BLaER1 treated with 17β-estradiol and CSF1 and Interleukin-3, amounts not matched to agents 10 nM and 100 nM (cell line): ENCODE measurements at regions not wholly inside any gene's neighbourhood (a gene's known extent, or its start where the extent isn't known, plus 50 kb on each side); places are given as distances from the start of the nearest gene placed in this dataset.
"Not testable (repeated sequence)": the region's sequence is repeated elsewhere in the genome, so short reads cannot be mapped to it uniquely, and the experiment has no call there.

Experiments used
- H3K27ac ChIP-seq, 11 experiments: shearing (Covaris generic); formaldehyde crosslinking; 2 replicates each; pipeline ENCODE4 v1.8.1; 2022
- H3K27me3 ChIP-seq, 11 experiments: shearing (Covaris generic); formaldehyde crosslinking; 2 replicates each; pipeline ENCODE4 v1.8.1; 2022
- H3K36me3 ChIP-seq, 11 experiments: shearing (Covaris generic); formaldehyde crosslinking; 2 replicates each; pipeline ENCODE4 v1.8.1; 2022
- H3K4me1 ChIP-seq, 10 experiments: shearing (Covaris generic); formaldehyde crosslinking; 2 replicates each; pipeline ENCODE4 v1.8.1; 2022
- H3K4me2 ChIP-seq, 11 experiments: shearing (Covaris generic); formaldehyde crosslinking; 2 replicates each; pipeline ENCODE4 v1.8.1; 2022
- H3K4me3 ChIP-seq, 10 experiments: shearing (Covaris generic); formaldehyde crosslinking; 2 replicates each; pipeline ENCODE4 v1.8.1; 2022
- H3K9ac ChIP-seq, 11 experiments: shearing (Covaris generic); formaldehyde crosslinking; 2 replicates each; pipeline ENCODE4 v1.8.1; 2022
- H3K9me3 ChIP-seq, 11 experiments: shearing (Covaris generic); formaldehyde crosslinking; replicated peaks in 1 of 11; 2 replicates each; pipeline ENCODE4 v1.8.1; 2022
- H4K20me1 ChIP-seq, 11 experiments: shearing (Covaris generic); formaldehyde crosslinking; 2 replicates each; pipeline ENCODE4 v1.8.1; 2022
- Cebpa-rat ChIP-seq, 11 experiments: shearing (Covaris generic); IDR thresholded peaks; 2 replicates each; pipeline ENCODE4 v1.8.1; 2022

GRCh38 chr10:6788731-6789130 is 208.7 kb upstream of the PRKCQ start:
- no peak for TF ChIP-seq Cebpa-rat (IDR thresholded peaks at IDR 0.05)
- Histone ChIP-seq H3K27me3 (no peaks in the 10 kb centered on the region), H3K9ac (no peak overlapping the region), H3K36me3 (no peaks in the 10 kb centered on the region), H3K9me3 (no peaks in the 10 kb centered on the region), H3K4me2 (no peak overlapping the region), H3K4me3 (no peak overlapping the region), H3K27ac (no peak overlapping the region), H4K20me1 (no peaks in the 10 kb centered on the region), H3K4me1 (no peaks in the 10 kb centered on the region)

DNA sequence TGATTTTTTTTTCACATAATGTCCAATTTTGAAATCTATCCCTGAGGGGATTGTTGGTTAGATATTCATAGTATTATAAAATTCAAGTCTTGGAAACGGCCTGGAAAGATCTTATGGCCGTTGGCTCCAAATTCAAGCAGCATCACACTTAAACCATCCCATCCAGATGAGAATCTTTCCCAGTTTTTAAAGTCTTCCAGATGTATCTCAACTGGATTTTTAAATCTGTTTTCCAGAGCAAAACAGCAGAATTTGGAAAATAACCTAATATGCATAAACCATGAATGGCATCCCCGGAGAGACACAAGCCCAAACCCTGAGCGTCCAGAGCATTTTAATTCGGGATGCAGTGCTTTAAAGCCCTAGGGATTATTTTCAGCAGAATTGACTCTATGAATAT is 208.2 kb upstream of the PRKCQ start:
- no peaks in the 10 kb centered on the region for H4K20me1 ChIP-seq
- H3K27ac ChIP-seq, result no peak overlapping the region
- no peaks in the 10 kb centered on the region for H3K4me1 ChIP-seq
- 0 out of 22 replicates have a peak, but pooled peaks cover 0 to 3% (median 0%) of the 10 kb centered on the region in 11 experiments for H3K9me3 ChIP-seq
- H3K36me3 ChIP-seq, result no peaks in the 10 kb centered on the region
- no peaks in the 10 kb centered on the region for H3K27me3 ChIP-seq
- no peak overlapping the region for H3K4me3 ChIP-seq
- no peak overlapping the region for H3K9ac ChIP-seq
- TF ChIP-seq Cebpa-rat (IDR thresholded peaks at IDR 0.05), result no peak
- H3K4me2 ChIP-seq, result no peak overlapping the region

DNA sequence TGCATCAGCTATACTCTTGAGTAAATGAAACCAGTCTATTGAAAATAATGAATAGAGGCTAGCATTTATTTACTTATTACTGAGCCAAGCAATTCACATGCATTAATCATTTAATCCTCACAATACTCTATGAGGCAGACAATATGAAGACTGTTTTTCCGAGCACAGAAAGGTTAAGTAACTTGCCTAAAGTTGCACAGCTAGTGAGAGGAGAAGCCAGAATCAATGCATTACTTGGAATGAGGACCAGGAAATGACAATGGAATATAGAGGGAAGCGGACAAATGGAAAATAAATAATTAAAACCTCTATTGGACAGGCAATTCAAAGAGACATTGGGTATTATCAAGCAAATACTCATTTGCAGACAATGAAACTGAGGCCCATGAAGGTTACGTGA is 207.6 kb upstream of the PRKCQ start:
- Histone ChIP-seq H3K9me3 (0 out of 22 replicates have a peak, but pooled peaks cover 0 to 4% (median 0%) of the 10 kb centered on the region in 11 experiments), H3K27me3 (no peaks in the 10 kb centered on the region), H3K36me3 (no peaks in the 10 kb centered on the region), H3K4me2 (no peak overlapping the region), H3K4me1 (no peaks in the 10 kb centered on the region), H3K4me3 (no peak overlapping the region), H3K27ac (no peak overlapping the region), H3K9ac (no peak overlapping the region), H4K20me1 (no peaks in the 10 kb centered on the region)
- no peak for TF ChIP-seq Cebpa-rat (IDR thresholded peaks at IDR 0.05)

DNA sequence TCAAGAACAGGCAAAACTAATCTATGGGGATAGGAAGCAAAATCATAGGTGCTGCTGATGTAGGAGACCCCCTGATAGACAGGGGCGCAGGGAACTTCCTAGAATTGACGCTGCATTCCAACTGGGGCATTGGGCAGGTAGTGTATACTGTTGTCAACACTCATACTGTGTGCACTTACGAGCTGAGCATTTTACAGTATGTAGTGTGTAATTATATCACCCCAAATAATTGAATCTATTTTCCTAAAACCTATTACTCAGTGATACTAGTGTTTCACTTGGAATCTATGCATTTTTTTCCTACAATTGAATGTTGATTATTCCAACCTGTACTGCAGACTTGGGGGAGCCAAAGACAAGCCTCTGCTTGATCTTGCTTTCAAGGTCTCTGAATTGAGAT is 207.0 kb upstream of the PRKCQ start:
- no peak for TF ChIP-seq Cebpa-rat (IDR thresholded peaks at IDR 0.05)
- no peak overlapping the region for H3K4me3 ChIP-seq
- 0 out of 22 replicates have a peak, but pooled peaks cover 0 to 4% (median 0%) of the 10 kb centered on the region in 11 experiments for H3K9me3 ChIP-seq
- no peak overlapping the region for H3K4me2 ChIP-seq
- H3K9ac ChIP-seq, result no peak overlapping the region
- no peak overlapping the region for H3K27ac ChIP-seq
- no peaks in the 10 kb centered on the region for H3K4me1 ChIP-seq
- no peaks in the 10 kb centered on the region for H4K20me1 ChIP-seq
- no peaks in the 10 kb centered on the region for H3K36me3 ChIP-seq
- H3K27me3 ChIP-seq, result no peaks in the 10 kb centered on the region

- H3K4me1 ChIP-seq, result peaks cover 0 to 4% (median 1%) of the 10 kb centered on the region in 10 experiments; a peak in 12 of 20 replicates
- no peak for TF ChIP-seq Cebpa-rat (IDR thresholded peaks at IDR 0.05)
- no peaks in the 10 kb centered on the region for H3K27me3 ChIP-seq
- 0 out of 22 replicates have a peak, but pooled peaks cover 0 to 4% (median 0%) of the 10 kb centered on the region in 11 experiments for H3K9me3 ChIP-seq
- no peak overlapping the region for H3K9ac ChIP-seq
- no peaks in the 10 kb centered on the region for H4K20me1 ChIP-seq
- no peaks in the 10 kb centered on the region for H3K36me3 ChIP-seq
- H3K4me3 ChIP-seq, result no peak overlapping the region
- H3K4me2 ChIP-seq, result no peak overlapping the region
- no peak overlapping the region for H3K27ac ChIP-seq
Observed at GRCh38 chr10:6786579-6787031, 206.5 kb upstream of the PRKCQ start.

- H3K36me3 ChIP-seq, H3K4me2 ChIP-seq, H3K4me3 ChIP-seq, H3K27ac ChIP-seq, H3K9me3 ChIP-seq, H3K27me3 ChIP-seq, H4K20me1 ChIP-seq, H3K4me1 ChIP-seq, H3K9ac ChIP-seq: not testable (repeated sequence)
Observed at GRCh38 chr10:6784429-6784828, 204.4 kb upstream of the PRKCQ start.

- no peaks in the 10 kb centered on the region for H4K20me1 ChIP-seq
- no peak overlapping the region for H3K4me3 ChIP-seq
- no peak for TF ChIP-seq Cebpa-rat (IDR thresholded peaks at IDR 0.05)
- H3K27me3 ChIP-seq, result no peaks in the 10 kb centered on the region
- H3K9ac ChIP-seq, result no peak overlapping the region
- H3K9me3 ChIP-seq, result 0 out of 22 replicates have a peak, but pooled peaks cover 0 to 4% (median 0%) of the 10 kb centered on the region in 11 experiments
- H3K36me3 ChIP-seq, result no peaks in the 10 kb centered on the region
- H3K27ac ChIP-seq, result no peak overlapping the region
- H3K4me2 ChIP-seq, result no peak overlapping the region
- peaks cover 0 to 10% (median 7%) of the 10 kb centered on the region in 10 experiments; a peak in 12 of 20 replicates for H3K4me1 ChIP-seq
Observed at GRCh38 chr10:6783471-6783870, 203.4 kb upstream of the PRKCQ start.

DNA sequence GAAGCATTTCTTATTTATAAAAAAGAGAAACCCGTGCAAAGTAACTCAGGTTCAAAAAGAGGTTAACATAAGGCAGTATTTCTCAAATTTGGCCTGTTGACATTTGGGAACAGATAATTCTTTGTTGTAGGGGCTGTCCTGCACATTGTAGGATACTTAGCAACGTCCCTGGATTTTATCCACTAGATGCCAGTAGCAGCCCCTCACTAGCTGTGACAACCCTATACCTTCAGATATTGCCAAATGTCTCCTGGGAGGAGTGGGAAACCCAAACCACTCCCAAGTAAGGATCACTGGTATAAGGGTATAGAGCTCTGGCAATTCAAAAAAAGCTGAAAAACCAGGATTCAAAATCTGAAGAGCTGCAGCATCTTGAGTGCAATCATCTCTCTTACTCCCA is 202.3 kb upstream of the PRKCQ start:
- no peak for TF ChIP-seq Cebpa-rat (IDR thresholded peaks at IDR 0.05)
- no peak overlapping the region for H3K4me3 ChIP-seq
- H3K4me2 ChIP-seq, result no peak overlapping the region
- H3K27ac ChIP-seq, result no peak overlapping the region
- peaks cover 0 to 4% (median 0%) of the 10 kb centered on the region in 11 experiments; a peak in 2 of 22 replicates for H3K9me3 ChIP-seq
- no peaks in the 10 kb centered on the region for H4K20me1 ChIP-seq
- H3K36me3 ChIP-seq, result no peaks in the 10 kb centered on the region
- H3K27me3 ChIP-seq, result no peaks in the 10 kb centered on the region
- no peak overlapping the region for H3K9ac ChIP-seq
- peaks cover 0 to 10% (median 7%) of the 10 kb centered on the region in 10 experiments; a peak in 12 of 20 replicates for H3K4me1 ChIP-seq

DNA sequence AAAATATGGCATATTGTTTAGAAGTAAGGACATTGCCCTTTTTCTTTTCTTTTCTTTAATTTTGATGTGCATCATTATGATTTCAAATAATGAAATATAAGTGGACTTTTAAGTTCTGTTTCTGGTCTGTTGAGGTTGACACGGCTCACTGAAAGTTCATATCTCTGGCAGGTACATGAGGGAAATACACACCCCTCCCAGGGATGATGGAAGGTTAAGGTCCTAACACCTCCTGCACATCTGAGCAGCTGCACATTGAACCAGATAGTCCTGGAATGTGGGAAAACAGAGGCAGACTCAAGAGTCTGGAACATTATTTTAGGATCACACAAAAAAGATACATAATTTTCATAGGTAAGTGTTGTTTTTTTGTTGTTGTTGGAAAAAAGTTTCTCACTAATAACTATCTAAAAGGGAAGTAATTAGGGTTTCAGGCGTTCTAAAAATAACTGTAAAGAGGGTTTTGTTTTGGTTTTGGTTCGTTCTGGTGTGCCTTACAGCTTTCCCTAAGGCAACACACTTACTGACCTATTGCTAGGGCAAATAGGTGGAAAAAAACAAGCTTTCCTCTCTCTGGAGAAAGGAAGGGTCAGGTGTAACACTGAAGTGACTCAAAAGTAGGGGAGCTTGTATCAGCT is 201.2 kb upstream of the PRKCQ start:
- Histone ChIP-seq H4K20me1 (no peaks in the 10 kb centered on the region), H3K27me3 (no peaks in the 10 kb centered on the region), H3K9me3 (peaks cover 0 to 4% (median 0%) of the 10 kb centered on the region in 11 experiments; a peak in 2 of 22 replicates), H3K4me2 (peak overlapping the region; percentile 14 to 67 (median 41); a peak in 18 of 22 replicates), H3K4me3 (no peak overlapping the region), H3K4me1 (peaks cover 0 to 10% (median 7%) of the 10 kb centered on the region in 10 experiments; a peak in 12 of 20 replicates), H3K9ac (peak overlapping the region in 1 of 11 experiments; percentile 29; a peak in 1 of 22 replicates), H3K36me3 (no peaks in the 10 kb centered on the region), H3K27ac (no peak overlapping the region)
- no peak for TF ChIP-seq Cebpa-rat (IDR thresholded peaks at IDR 0.05)
